HEK293 (cell line): ENCODE measurements at regions not wholly inside any gene's neighbourhood (a gene's known extent, or its start where the extent isn't known, plus 50 kb on each side); places are given as distances from the start of the nearest gene placed in this dataset.

Source experiments
- KLF16 ChIP-seq: fragments of 450-650 bp; formaldehyde crosslinking; IDR thresholded peaks from 2 replicates; pipeline ENCODE4 v1.5.1; 2017; ENCODE audit warnings: missing biosample characterization, missing genetic modification characterization
- TF ChIP-seq, protein P1 (sequence below): fragments of 450-650 bp; formaldehyde crosslinking; IDR thresholded peaks from 2 replicates; pipeline ENCODE4 v1.5.1; 2016; ENCODE audit warnings: missing biosample characterization, missing genetic modification characterization

DNA sequence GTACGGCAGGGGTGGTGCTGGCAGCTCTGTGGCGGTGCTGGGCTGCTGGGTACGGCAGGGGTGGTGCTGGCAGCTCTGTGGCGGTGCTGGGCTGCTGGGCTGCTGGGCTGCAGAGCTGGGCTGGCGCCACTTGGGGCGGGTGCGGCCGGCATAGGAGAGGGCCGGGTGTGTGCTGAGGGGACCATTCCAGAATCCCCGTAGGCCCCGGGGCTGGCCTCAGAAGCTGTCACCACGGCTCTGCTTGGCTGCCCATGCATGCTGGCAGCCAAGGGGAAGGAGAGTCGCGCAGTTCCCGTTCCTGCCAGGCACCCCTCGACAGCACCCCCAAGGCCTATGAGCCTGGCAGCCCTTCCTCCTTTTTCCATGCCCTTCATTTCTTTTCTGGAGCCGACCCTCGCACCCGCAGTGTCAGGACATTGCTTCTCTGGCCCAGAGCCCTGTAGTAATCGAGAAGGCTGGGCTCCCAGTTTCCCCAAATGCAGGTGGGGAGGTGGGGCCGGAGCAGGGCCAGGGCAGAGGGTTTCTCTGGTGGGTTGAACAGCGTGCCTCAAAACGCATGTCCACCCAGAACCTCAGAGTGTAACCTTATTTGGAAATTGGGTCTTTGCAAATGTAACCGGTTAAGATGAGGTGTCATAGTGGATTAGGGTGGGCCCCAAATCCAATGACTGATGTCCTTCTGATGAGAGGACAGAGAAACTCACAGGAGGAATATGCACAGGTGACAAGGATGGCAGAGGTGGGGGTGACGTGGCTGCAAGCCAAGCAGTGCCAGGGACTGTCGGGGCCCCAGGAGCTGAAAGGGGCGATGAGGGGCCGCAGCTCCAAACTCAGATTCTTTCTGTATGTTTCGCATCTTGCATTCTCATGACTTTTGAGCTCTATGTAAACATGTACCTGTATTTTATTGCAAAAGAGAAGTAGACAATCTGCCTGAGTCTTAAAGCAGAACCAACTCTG lies 71.0 kb upstream of the ACTRT2 start:
- no peak for TF ChIP-seq KLF16
- TF ChIP-seq, protein P1, sequence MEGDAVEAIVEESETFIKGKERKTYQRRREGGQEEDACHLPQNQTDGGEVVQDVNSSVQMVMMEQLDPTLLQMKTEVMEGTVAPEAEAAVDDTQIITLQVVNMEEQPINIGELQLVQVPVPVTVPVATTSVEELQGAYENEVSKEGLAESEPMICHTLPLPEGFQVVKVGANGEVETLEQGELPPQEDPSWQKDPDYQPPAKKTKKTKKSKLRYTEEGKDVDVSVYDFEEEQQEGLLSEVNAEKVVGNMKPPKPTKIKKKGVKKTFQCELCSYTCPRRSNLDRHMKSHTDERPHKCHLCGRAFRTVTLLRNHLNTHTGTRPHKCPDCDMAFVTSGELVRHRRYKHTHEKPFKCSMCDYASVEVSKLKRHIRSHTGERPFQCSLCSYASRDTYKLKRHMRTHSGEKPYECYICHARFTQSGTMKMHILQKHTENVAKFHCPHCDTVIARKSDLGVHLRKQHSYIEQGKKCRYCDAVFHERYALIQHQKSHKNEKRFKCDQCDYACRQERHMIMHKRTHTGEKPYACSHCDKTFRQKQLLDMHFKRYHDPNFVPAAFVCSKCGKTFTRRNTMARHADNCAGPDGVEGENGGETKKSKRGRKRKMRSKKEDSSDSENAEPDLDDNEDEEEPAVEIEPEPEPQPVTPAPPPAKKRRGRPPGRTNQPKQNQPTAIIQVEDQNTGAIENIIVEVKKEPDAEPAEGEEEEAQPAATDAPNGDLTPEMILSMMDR (tag by site-specific recombination): no peak
